ENCODE measurements at regions not wholly inside any gene's neighbourhood (a gene's known extent, or its start where the extent isn't known, plus 50 kb on each side); places are given as distances from the start of the nearest gene placed in this dataset.

GRCh38 chr11:112499153-112499880 is 238.7 kb upstream of the PLET1 start:
- TF ChIP-seq CTCF (IDR thresholded peaks at IDR 0.05; ENCODE audit: low read depth, low read length, poor library complexity, severe bottlenecking): no peak
- TF ChIP-seq EZH2phosphoT487 (IDR thresholded peaks at IDR 0.05; ENCODE audit: borderline replicate concordance, low read length): no peak

Measured in DOHH2 (cell line).